GM21825 (cell line): ENCODE measurements at regions not wholly inside any gene's neighbourhood (a gene's known extent, or its start where the extent isn't known, plus 50 kb on each side); places are given as distances from the start of the nearest gene placed in this dataset.

Source experiments
- ATAC-seq: cut with Tn5 transposase; IDR thresholded peaks from one replicate; pipeline ENCODE4 v1.9.1; 2021; ENCODE audit warnings: mild to moderate bottlenecking, moderate library complexity; ENCODE audit not compliant: unreplicated experiment

GRCh38 chr17:12521416-12521815 is 144.3 kb upstream of the MYOCD start:
- no peak for ATAC-seq

GRCh38 chr17:12522336-12522735 is 143.4 kb upstream of the MYOCD start:
- no peak for ATAC-seq

- no peak for ATAC-seq
Measured at GRCh38 chr17:12522743-12523183, 142.9 kb upstream of the MYOCD start.

- ATAC-seq: no peak
Measured at GRCh38 chr17:12523244-12523643, 142.4 kb upstream of the MYOCD start.

- no peak for ATAC-seq
Measured at GRCh38 chr17:12528036-12528435, 137.7 kb upstream of the MYOCD start.

GRCh38 chr17:12530161-12530560 is 135.5 kb upstream of the MYOCD start:
- no peak for ATAC-seq

- ATAC-seq: no peak
Measured at GRCh38 chr17:12536021-12536420, 129.7 kb upstream of the MYOCD start.

- ATAC-seq: no peak
Measured at GRCh38 chr17:12536472-12536871, 129.2 kb upstream of the MYOCD start.

- no peak for ATAC-seq
Measured at GRCh38 chr17:12537436-12537835, 128.3 kb upstream of the MYOCD start.

- ATAC-seq: no peak
Measured at GRCh38 chr17:12538003-12538402, 127.7 kb upstream of the MYOCD start.

GRCh38 chr17:12545877-12546513 is 119.7 kb upstream of the MYOCD start:
- no peak for ATAC-seq

- ATAC-seq: no peak
Measured at GRCh38 chr17:12546983-12547382, 118.7 kb upstream of the MYOCD start.

- ATAC-seq: no peak
Measured at GRCh38 chr17:12547831-12548230, 117.9 kb upstream of the MYOCD start.

GRCh38 chr17:12548558-12548957 is 117.1 kb upstream of the MYOCD start:
- ATAC-seq: no peak

- ATAC-seq: no peak
Measured at GRCh38 chr17:12549499-12550041, 116.1 kb upstream of the MYOCD start.

- ATAC-seq: no peak
Measured at GRCh38 chr17:12553625-12554024, 112.1 kb upstream of the MYOCD start.

GRCh38 chr17:12554251-12554650 is 111.4 kb upstream of the MYOCD start:
- ATAC-seq: no peak

- ATAC-seq: no peak
Measured at GRCh38 chr17:12566291-12566690, 99.4 kb upstream of the MYOCD start.

- ATAC-seq: no peak
Measured at GRCh38 chr17:12567077-12568053, 98.3 kb upstream of the MYOCD start.

GRCh38 chr17:12568358-12569251 is 97.1 kb upstream of the MYOCD start:
- ATAC-seq: no peak

- ATAC-seq: no peak
Measured at GRCh38 chr17:12571606-12572005, 94.1 kb upstream of the MYOCD start.
